HUES64 (cell line): ENCODE measurements at regions not wholly inside any gene's neighbourhood (a gene's known extent, or its start where the extent isn't known, plus 50 kb on each side); places are given as distances from the start of the nearest gene placed in this dataset.

ENCODE experiments used
- H3K27ac ChIP-seq: 2 replicates; pipeline ENCODE4 v1.7.0; 2013; ENCODE audit warnings: low read depth, low read length, inconsistent platforms
- H3K27me3 ChIP-seq: 2 replicates; pipeline ENCODE4 v1.6.1; 2013; ENCODE audit warnings: mild to moderate bottlenecking, low read length; ENCODE audit not compliant: insufficient read depth
- H3K36me3 ChIP-seq: 2 replicates; pipeline ENCODE4 v1.6.1; 2013; ENCODE audit warnings: mild to moderate bottlenecking, low read length; ENCODE audit not compliant: insufficient read depth
- H3K4me1 ChIP-seq: 2 replicates; pipeline ENCODE4 v1.6.1; 2013; ENCODE audit warnings: mild to moderate bottlenecking, low read length, moderate library complexity; ENCODE audit not compliant: insufficient read depth
- H3K4me3 ChIP-seq: 2 replicates; pipeline ENCODE4 v1.5.1; 2013; ENCODE audit warnings: mild to moderate bottlenecking, low read length, moderate library complexity
- H3K9ac ChIP-seq: 2 replicates; pipeline ENCODE4 v1.6.1; 2013; ENCODE audit warnings: mild to moderate bottlenecking, low read depth, low read length
- H3K9me3 ChIP-seq: 2 replicates; pipeline ENCODE4 v1.6.1; 2013; ENCODE audit warnings: low read depth, low read length; ENCODE audit not compliant: insufficient read depth
- WGBS: fragments of 150-250, 120-280 bp; methylation state at CpG from one replicate; pipeline ENCODE4 v1.1.7; 2013; ENCODE audit warnings: missing lambda C conversion rate; 5-methylcytosine and 5-hydroxymethylcytosine counted together

DNA sequence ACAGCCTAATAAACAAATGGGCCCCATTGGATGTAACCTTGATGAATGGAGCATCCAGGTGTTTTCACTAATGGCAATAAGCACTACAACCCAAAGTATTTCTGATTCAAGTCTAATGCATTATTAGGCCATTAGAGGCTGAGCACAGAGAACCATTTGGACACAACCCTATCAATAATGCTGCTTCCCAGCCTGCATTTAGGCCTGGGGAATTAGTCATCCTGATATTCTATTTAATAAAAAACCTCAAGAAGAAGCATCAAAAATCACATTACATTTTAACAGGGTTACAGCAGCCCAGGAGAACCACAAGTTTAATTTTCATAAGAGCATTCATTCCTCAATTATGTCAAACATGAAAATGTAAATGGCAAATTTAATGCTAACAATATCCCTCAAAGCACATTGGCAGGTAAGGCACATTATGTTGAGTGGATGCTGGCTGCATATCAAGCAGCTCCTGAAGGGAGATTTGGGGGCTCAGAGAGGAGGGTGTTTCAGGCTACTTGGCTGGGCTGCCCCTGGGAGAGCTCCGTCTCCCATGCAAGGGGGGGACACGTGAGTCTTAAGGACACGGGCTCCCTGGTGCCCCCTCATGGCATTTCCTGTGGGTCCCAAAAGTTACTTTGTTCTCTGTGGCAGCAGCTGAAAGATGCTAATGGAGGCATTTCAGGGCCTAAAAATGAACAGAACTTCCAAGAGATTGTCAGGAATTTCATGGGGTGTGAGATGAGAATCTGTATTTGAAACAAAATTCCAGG lies 143.4 kb downstream of the HERPUD2 start:
- no peaks in the 10 kb centered on the region for H3K9me3 ChIP-seq
- H3K4me3 ChIP-seq, result no peak overlapping the region
- no peaks in the 10 kb centered on the region for H3K4me1 ChIP-seq
- 42% methylated on average over 3 of the region's 3 CpGs for WGBS
- H3K36me3 ChIP-seq, result no peaks in the 10 kb centered on the region
- no peak overlapping the region for H3K9ac ChIP-seq
- H3K27ac ChIP-seq, result no peak overlapping the region
- H3K27me3 ChIP-seq, result no peaks in the 10 kb centered on the region

DNA sequence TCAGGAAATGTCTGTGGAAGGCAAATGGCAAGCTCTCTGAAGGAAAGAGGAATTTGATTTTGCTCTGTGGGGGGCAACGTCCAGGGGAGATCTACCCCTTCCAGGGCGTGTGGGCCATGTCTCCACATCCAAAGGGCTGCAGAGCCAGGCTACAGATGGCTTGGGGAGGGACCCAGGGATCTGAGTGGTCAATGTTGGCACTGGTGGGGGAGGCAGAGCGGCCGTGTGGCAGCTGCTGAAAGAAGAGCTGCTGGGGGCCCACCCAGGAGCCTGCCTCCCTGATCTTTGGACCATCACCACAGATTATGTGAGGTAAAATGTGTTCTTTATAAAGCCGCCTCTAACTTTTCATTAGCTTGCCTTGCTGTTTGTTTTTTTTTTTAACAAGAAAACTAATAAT lies 144.1 kb downstream of the HERPUD2 start:
- no peak overlapping the region for H3K27ac ChIP-seq
- H3K27me3 ChIP-seq, result no peaks in the 10 kb centered on the region
- no peaks in the 10 kb centered on the region for H3K4me1 ChIP-seq
- H3K4me3 ChIP-seq, result no peak overlapping the region
- H3K9ac ChIP-seq, result no peak overlapping the region
- 72% methylated on average over 4 of the region's 5 CpGs for WGBS
- no peaks in the 10 kb centered on the region for H3K9me3 ChIP-seq
- no peaks in the 10 kb centered on the region for H3K36me3 ChIP-seq

DNA sequence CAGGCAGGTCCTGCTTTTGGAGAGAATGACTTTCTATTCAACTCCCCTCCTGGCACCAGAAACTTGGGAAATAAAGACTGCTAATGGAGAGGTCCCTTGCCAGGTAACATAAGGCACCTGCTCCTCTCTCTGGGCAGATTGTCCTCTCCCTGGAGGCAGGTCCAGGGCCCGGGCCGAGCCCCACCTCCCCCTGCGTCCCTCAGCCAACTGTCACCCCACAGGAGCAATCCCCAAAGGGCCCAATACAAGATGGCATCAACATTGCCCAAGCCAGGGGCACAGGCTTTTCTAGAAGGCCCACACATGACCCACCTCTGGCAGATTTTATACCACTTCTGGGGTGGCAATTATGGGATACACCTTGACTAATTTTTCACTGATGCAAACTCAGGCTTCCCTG lies 145.2 kb downstream of the HERPUD2 start:
- H3K36me3 ChIP-seq, result no peaks in the 10 kb centered on the region
- no peaks in the 10 kb centered on the region for H3K9me3 ChIP-seq
- no peaks in the 10 kb centered on the region for H3K4me1 ChIP-seq
- no peak overlapping the region for H3K27ac ChIP-seq
- WGBS, result 94% methylated on average over 3 of the region's 3 CpGs
- H3K4me3 ChIP-seq, result no peak overlapping the region
- no peak overlapping the region for H3K9ac ChIP-seq
- H3K27me3 ChIP-seq, result no peaks in the 10 kb centered on the region

DNA sequence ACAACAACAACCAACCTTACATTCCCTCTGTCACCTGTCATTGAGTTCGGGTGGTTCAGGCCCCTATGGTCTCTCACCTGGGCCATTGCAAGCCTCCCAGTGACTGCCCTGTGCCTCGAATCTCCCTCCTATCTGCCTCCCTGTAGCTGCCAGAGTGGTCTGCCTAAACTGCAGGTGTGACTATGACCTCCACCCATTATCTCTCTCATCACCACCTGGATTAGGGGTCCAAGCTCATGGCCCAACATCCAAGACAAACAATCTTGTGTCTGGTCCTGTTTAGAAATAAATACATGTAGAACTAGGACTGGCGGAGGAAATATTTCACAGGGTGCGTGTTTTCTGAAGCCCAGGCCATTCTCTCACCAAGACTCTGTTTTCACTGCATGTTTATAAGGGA lies 146.6 kb downstream of the HERPUD2 start:
- WGBS, result 94% methylated on average over 4 of the region's 4 CpGs
- H3K27me3 ChIP-seq, result no peaks in the 10 kb centered on the region
- H3K4me1 ChIP-seq, result no peaks in the 10 kb centered on the region
- no peak overlapping the region for H3K9ac ChIP-seq
- H3K9me3 ChIP-seq, result no peaks in the 10 kb centered on the region
- no peak overlapping the region for H3K27ac ChIP-seq
- no peaks in the 10 kb centered on the region for H3K36me3 ChIP-seq
- no peak overlapping the region for H3K4me3 ChIP-seq

DNA sequence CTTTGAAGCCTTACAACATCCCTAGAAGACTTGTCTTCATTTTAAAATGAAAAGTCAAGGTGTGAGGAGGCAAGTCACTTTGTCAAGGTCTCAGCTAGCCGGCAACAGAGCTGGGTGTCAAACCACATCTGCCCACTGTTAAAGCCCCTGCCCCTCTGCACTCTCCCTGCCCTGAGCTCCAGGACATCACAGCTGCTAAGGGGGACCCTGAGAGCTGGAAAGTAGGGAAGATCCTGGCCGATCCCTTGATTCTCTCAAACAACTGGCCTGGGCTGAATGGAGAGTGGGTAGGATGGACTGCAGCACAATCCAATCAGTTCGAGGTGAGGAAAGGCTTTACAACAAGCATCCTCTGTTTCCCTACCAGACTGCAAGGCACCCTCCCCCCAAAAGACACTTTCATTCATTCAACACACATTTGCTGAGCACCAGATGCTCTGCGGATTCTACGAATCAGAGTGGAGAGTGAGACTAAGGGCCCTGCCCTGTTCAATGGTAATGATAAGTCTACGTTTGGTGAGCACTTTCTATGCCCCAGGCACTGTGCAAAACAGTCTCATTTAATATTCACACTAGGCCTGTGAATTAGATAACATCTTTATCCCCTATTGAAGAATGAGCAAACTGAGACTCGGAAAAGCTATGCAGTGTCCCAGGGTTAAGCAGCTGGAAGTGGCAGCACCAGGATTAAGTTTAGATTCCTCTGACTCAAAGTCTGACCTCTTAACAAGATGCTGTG lies 148.1 kb downstream of the HERPUD2 start:
- 89% methylated on average over 7 of the region's 7 CpGs for WGBS
- Histone ChIP-seq H3K27ac (no peak overlapping the region), H3K9ac (no peak overlapping the region), H3K36me3 (no peaks in the 10 kb centered on the region), H3K4me3 (no peak overlapping the region), H3K9me3 (no peaks in the 10 kb centered on the region), H3K27me3 (0 out of 2 replicates have a peak, but pooled peaks cover 2% of the 10 kb centered on the region), H3K4me1 (no peaks in the 10 kb centered on the region)

DNA sequence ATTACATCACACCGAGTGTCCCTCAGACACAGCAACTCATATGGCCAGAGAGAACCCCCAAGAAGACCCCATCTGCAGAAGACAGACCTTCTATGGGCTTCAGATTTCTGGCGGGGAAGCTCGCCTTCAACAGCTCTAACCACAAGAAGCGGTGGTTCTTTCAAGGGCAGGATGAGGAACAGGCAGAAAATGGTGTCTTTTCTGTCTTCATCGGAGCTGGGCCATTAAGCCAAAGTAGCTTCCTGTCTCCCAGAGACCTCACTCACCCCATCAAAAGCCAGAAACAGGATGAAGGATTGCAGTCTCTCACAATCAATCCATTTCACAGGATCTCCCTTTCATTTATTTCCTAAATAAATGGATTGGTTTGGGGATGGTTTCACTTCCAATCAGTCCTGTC lies 149.1 kb downstream of the HERPUD2 start:
- Histone ChIP-seq H3K27me3 (0 out of 2 replicates have a peak, but pooled peaks cover 2% of the 10 kb centered on the region), H3K9me3 (no peaks in the 10 kb centered on the region), H3K27ac (no peak overlapping the region), H3K4me1 (no peaks in the 10 kb centered on the region), H3K4me3 (no peak overlapping the region), H3K36me3 (no peaks in the 10 kb centered on the region), H3K9ac (no peak overlapping the region)
- 95% methylated on average over 5 of the region's 5 CpGs for WGBS

DNA sequence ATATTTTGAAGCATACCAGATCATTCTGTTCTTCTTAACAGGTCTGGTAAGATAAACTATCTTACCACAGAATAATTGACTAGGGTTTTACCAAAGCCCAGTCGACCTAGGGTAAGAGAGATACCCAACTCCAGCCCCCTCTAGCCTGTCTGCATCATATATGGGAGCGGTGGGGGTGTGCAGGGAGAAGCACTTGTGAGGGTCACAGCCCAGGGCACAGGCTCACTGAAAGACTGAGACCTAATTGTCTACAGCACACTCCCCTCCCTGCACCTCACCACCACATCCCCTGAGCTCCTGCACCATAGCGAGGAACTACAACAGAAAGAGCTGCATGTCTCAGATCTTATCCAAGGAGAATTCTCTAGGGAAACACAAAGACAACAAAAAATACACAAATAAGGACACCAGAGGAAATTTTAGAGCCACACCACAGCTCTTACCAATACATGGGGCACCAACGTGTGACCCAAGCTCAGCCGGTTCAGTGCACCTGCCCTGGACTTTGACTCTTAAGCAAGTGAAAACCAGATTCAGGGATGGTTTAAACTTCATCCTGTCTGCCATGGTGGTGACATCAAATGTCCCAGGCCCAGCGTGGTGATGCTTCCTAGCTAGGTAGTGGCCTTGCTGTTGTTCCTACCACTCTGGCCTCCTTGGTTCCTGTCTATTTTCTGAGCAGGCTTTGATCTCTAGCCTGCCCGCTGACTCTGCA lies 150.8 kb downstream of the HERPUD2 start:
- H3K4me3 ChIP-seq, result no peak overlapping the region
- H3K9ac ChIP-seq, result no peak overlapping the region
- 0 out of 2 replicates have a peak, but pooled peaks cover 6% of the 10 kb centered on the region for H3K27me3 ChIP-seq
- WGBS, result 87% methylated on average over 7 of the region's 7 CpGs
- no peaks in the 10 kb centered on the region for H3K4me1 ChIP-seq
- H3K27ac ChIP-seq, result no peak overlapping the region
- no peaks in the 10 kb centered on the region for H3K36me3 ChIP-seq
- H3K9me3 ChIP-seq, result no peaks in the 10 kb centered on the region

DNA sequence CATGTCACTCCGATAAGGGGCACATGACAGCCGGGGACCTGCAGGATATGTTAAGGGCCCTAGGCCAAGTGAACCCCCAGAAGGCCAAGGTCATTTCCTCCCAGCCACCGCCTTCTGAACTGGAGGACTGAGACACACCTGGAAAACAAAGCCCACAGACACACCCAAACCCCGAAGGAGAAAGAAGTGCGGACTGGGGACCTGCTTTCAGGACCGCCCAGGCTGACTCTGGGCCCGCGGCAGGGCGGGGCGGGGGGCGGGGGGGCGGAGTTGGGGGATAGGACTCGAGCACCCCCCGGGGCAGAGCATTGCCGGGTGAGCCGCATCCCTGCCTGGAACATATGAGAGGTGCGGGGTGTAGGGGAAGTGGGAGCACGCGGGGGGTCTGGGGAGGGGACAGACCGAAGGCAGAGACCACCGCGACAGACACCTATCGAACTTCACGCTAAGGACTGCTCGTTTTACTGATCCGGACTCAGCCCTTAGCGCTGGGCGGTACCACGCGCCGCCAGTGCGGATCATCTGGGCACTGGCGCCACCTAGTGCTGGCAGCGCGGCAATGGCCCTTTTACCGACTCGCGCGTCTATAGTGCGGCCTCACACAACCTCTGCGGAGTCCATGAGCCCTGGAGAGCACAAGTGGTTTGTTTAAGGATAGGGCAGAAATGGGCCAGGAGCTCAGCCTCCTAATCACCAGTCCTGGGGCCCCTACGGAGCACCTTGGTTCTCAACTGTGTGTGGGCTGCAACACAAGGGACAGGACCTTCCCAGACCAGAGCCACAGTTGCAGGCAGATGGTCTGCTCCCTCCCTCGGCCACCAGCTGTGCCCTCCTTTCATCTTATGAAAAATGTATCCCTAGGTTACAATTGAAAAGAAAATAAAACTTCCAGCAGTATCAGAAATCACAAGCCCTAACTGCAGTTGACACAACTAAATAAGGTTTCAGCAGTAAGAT lies 157.6 kb downstream of the HERPUD2 start:
- WGBS, result 9% methylated on average over 43 of the region's 43 CpGs
- H3K9ac ChIP-seq, result no peak overlapping the region

DNA sequence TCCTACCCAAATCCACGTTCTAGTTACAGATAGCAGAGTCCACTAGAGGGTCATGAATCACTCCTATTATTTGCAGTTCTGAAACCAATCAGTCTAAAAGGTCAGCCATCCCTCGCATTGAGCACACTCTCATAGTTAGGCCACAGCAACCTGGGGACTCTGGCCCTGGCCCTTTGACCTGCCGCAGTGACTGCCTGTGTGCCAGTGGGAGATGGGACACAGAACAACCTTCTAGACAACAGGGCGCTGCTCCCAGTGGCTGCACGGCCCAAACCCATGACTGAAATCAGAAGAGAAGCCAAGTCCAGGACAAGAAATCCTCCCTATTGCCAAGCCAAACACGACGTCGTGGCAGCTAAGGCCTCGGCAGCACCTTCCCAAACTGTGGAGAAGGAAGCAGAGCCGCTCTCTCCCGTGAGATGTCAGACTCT lies 158.5 kb downstream of the HERPUD2 start:
- H3K4me1 ChIP-seq, result no peaks in the 10 kb centered on the region
- H3K27ac ChIP-seq, result no peak overlapping the region
- 94% methylated on average over 11 of the region's 11 CpGs for WGBS
- H3K9ac ChIP-seq, result no peak overlapping the region
- H3K9me3 ChIP-seq, result no peaks in the 10 kb centered on the region
- H3K27me3 ChIP-seq, result peaks cover 27% of the 10 kb centered on the region
- no peaks in the 10 kb centered on the region for H3K36me3 ChIP-seq
- no peak overlapping the region for H3K4me3 ChIP-seq

More for the DNA sequence above, 157.6 kb downstream of the HERPUD2 start:
- no peaks in the 10 kb centered on the region for H3K36me3 ChIP-seq
- peak overlapping the region; percentile 49 for H3K4me3 ChIP-seq
- no peak overlapping the region for H3K27ac ChIP-seq
- H3K27me3 ChIP-seq, result peaks cover 27% of the 10 kb centered on the region
- H3K9me3 ChIP-seq, result no peaks in the 10 kb centered on the region
- H3K4me1 ChIP-seq, result no peaks in the 10 kb centered on the region

DNA sequence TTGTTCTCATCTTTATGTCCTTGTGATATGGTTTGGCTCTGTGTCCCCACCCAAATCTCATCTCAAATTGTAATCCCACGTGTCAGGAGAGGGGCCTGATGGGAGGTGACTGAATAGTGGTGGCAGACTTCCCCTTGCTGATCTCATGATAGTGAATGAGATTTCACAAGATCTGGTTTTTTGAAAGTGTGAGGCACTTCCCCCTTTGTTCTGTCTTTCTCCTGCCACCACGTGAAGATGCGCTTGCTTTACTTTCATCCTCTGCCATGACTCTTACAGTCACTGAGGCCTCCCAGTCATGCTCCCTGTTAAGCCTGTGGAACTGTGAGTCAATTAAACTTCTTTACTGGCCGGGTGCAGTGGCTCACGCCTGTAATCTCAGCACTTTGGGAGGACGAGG lies 161.0 kb downstream of the HERPUD2 start:
- no peak overlapping the region for H3K27ac ChIP-seq

More for the DNA sequence above, 161.0 kb downstream of the HERPUD2 start:
- Histone ChIP-seq H3K27me3 (peaks cover 20% of the 10 kb centered on the region), H3K9me3 (no peaks in the 10 kb centered on the region), H3K9ac (no peak overlapping the region), H3K4me3 (no peak overlapping the region), H3K4me1 (no peaks in the 10 kb centered on the region), H3K36me3 (no peaks in the 10 kb centered on the region)
- WGBS, result 79% methylated on average over 6 of the region's 6 CpGs
